ENCODE measurements at regions not wholly inside any gene's neighbourhood (a gene's known extent, or its start where the extent isn't known, plus 50 kb on each side); places are given as distances from the start of the nearest gene placed in this dataset.

GRCh38 chr20:4601630-4602296, 84.5 kb upstream of the PRNP start:
- no peak overlapping the region for H3K4me3 ChIP-seq (replicated peaks in 1 of 4; ENCODE audit: control extremely low read depth in 1 of 4, insufficient read depth in 1 of 4, low read depth in 3 of 4, low read length in 4 of 4)
- H3K4me1 ChIP-seq (ENCODE audit: control insufficient read depth, extremely low read depth, insufficient read depth, low read length), result peaks cover 16% of the 10 kb centered on the region
- H3K9me3 ChIP-seq (ENCODE audit: control insufficient read depth, insufficient read depth, low read depth, low read length), result no peaks in the 10 kb centered on the region
- no peaks in the 10 kb centered on the region for H3K79me2 ChIP-seq (ENCODE audit: control insufficient read depth, insufficient read depth, low read length)
- H3K27ac ChIP-seq (ENCODE audit: insufficient read depth, low read length), result no peak overlapping the region
- H4K20me1 ChIP-seq (ENCODE audit: control insufficient read depth, extremely low read depth, insufficient read depth, low read length), result no peaks in the 10 kb centered on the region
- H3K4me2 ChIP-seq (ENCODE audit: extremely low read depth, insufficient read depth, low read length), result no peak overlapping the region
- no peak overlapping the region for H3K9ac ChIP-seq (ENCODE audit: insufficient read depth, low read length)
- H2AFZ ChIP-seq (ENCODE audit: low read length), result no peak overlapping the region
- H3K36me3 ChIP-seq (ENCODE audit: control insufficient read depth, insufficient read depth, low read length), result no peaks in the 10 kb centered on the region
- TF ChIP-seq, protein P1, sequence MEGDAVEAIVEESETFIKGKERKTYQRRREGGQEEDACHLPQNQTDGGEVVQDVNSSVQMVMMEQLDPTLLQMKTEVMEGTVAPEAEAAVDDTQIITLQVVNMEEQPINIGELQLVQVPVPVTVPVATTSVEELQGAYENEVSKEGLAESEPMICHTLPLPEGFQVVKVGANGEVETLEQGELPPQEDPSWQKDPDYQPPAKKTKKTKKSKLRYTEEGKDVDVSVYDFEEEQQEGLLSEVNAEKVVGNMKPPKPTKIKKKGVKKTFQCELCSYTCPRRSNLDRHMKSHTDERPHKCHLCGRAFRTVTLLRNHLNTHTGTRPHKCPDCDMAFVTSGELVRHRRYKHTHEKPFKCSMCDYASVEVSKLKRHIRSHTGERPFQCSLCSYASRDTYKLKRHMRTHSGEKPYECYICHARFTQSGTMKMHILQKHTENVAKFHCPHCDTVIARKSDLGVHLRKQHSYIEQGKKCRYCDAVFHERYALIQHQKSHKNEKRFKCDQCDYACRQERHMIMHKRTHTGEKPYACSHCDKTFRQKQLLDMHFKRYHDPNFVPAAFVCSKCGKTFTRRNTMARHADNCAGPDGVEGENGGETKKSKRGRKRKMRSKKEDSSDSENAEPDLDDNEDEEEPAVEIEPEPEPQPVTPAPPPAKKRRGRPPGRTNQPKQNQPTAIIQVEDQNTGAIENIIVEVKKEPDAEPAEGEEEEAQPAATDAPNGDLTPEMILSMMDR (conservative IDR thresholded peaks at IDR 0.05 in 1 of 2, IDR thresholded peaks at IDR 0.05 in 1 of 2; ENCODE audit: low read depth in 1 of 2, low read length in 2 of 2), result no peak
- no peak for TF ChIP-seq EZH2 (IDR thresholded peaks at IDR 0.05; ENCODE audit: low read length, missing control alignments)
- peak; percentile 43 to 48 for DNase-seq (ENCODE audit: low read depth in 2 of 2)
- H3K27me3 ChIP-seq (ENCODE audit: control insufficient read depth, insufficient read depth, low read length), result no peaks in the 10 kb centered on the region

DNA sequence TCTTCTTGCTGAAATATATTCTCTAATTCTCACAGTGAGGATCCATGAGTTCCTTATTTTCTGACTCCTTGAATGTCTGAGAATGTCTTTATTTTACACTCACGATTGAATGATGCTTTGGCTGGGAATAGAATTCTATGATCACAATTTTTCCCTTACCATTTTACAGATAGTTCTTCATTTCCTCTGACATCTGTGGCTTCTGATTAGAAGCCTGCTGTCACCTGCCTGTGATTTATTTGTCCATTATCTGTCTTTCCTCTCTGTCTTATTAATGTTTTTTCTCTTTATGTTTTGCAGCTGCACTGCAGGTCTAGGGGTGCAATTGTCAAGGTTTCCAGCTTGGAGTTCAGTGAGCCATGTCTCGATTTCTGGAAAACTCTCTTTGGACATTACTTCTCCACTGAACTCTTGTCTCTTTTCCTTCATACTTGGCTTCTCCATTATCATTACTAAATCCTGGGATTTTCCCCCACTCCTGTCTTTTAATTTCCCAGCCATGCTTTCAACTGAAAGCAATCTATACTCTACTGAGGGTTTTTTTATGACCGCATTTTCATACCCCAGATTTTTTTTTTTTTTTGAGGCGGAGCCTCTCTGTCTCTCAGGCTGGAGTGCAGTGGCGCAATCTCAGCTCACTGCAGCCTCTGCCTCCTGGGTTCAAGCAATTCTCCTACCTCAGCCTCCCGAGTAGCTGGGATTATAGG, 85.8 kb upstream of the PRNP start:
- TF ChIP-seq, protein P1 (conservative IDR thresholded peaks at IDR 0.05 in 1 of 2, IDR thresholded peaks at IDR 0.05 in 1 of 2; ENCODE audit: low read depth in 1 of 2, low read length in 2 of 2), result no peak
- TF ChIP-seq EZH2 (IDR thresholded peaks at IDR 0.05; ENCODE audit: low read length, missing control alignments), result no peak
- H4K20me1 ChIP-seq (ENCODE audit: control insufficient read depth, extremely low read depth, insufficient read depth, low read length), result no peaks in the 10 kb centered on the region
- no peaks in the 10 kb centered on the region for H3K36me3 ChIP-seq (ENCODE audit: control insufficient read depth, insufficient read depth, low read length)
- no peak overlapping the region for H3K4me3 ChIP-seq (replicated peaks in 1 of 4; ENCODE audit: control extremely low read depth in 1 of 4, insufficient read depth in 1 of 4, low read depth in 3 of 4, low read length in 4 of 4)
- H2AFZ ChIP-seq (ENCODE audit: low read length), result no peak overlapping the region
- no peak overlapping the region for H3K9ac ChIP-seq (ENCODE audit: insufficient read depth, low read length)
- H3K27me3 ChIP-seq (ENCODE audit: control insufficient read depth, insufficient read depth, low read length), result no peaks in the 10 kb centered on the region
- no peak overlapping the region for H3K4me2 ChIP-seq (ENCODE audit: extremely low read depth, insufficient read depth, low read length)
- H3K27ac ChIP-seq (ENCODE audit: insufficient read depth, low read length), result no peak overlapping the region
- peaks cover 16% of the 10 kb centered on the region for H3K4me1 ChIP-seq (ENCODE audit: control insufficient read depth, extremely low read depth, insufficient read depth, low read length)
- H3K9me3 ChIP-seq (ENCODE audit: control insufficient read depth, insufficient read depth, low read depth, low read length), result no peaks in the 10 kb centered on the region
- H3K79me2 ChIP-seq (ENCODE audit: control insufficient read depth, insufficient read depth, low read length), result no peaks in the 10 kb centered on the region
- no peak for DNase-seq (ENCODE audit: low read depth in 2 of 2)

DNA sequence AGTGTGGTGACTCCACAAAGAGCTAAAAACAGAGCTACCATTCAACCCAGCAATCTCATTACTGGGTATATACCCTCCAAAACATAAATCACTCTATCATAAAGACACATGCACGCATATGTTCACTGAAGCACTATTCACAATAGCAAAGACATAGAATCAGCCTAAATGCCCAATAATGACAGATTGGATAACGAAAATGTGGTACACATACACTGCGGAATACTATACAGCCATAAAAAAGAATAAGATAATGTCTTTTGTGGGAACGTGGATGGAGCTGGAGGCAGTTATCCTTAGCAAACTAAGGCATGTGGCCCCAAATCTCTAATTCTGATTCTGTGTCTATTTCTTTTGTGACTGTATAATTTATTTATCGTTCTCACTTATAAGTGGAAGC, 89.0 kb upstream of the PRNP start:
- TF ChIP-seq EZH2 (IDR thresholded peaks at IDR 0.05; ENCODE audit: low read length, missing control alignments), result no peak
- no peaks in the 10 kb centered on the region for H3K27me3 ChIP-seq (ENCODE audit: control insufficient read depth, insufficient read depth, low read length)
- no peak overlapping the region for H3K9ac ChIP-seq (ENCODE audit: insufficient read depth, low read length)
- no peak overlapping the region for H3K4me3 ChIP-seq (replicated peaks in 1 of 4; ENCODE audit: control extremely low read depth in 1 of 4, insufficient read depth in 1 of 4, low read depth in 3 of 4, low read length in 4 of 4)
- no peak overlapping the region for H2AFZ ChIP-seq (ENCODE audit: low read length)
- no peak for DNase-seq (ENCODE audit: low read depth in 2 of 2)
- no peaks in the 10 kb centered on the region for H3K36me3 ChIP-seq (ENCODE audit: control insufficient read depth, insufficient read depth, low read length)
- no peak overlapping the region for H3K4me2 ChIP-seq (ENCODE audit: extremely low read depth, insufficient read depth, low read length)
- no peaks in the 10 kb centered on the region for H3K9me3 ChIP-seq (ENCODE audit: control insufficient read depth, insufficient read depth, low read depth, low read length)
- H4K20me1 ChIP-seq (ENCODE audit: control insufficient read depth, extremely low read depth, insufficient read depth, low read length), result no peaks in the 10 kb centered on the region
- H3K4me1 ChIP-seq (ENCODE audit: control insufficient read depth, extremely low read depth, insufficient read depth, low read length), result peaks cover 3% of the 10 kb centered on the region
- no peak overlapping the region for H3K27ac ChIP-seq (ENCODE audit: insufficient read depth, low read length)
- no peaks in the 10 kb centered on the region for H3K79me2 ChIP-seq (ENCODE audit: control insufficient read depth, insufficient read depth, low read length)

Data from fibroblast of lung (primary cell).